SK-N-SH (cell line): ENCODE measurements at regions not wholly inside any gene's neighbourhood (a gene's known extent, or its start where the extent isn't known, plus 50 kb on each side); places are given as distances from the start of the nearest gene placed in this dataset.

Experiments
- CTCF ChIA-PET: fragments of 300-600, 350-600 bp; formaldehyde crosslinking; extraction: SDS; loops from one replicate; lab custom pipeline; 2021; lab: Yijun Ruan, JAX
- POLR2A ChIA-PET: fragments of 350-600 bp; sonication (Branson Sonifier 250); formaldehyde crosslinking; extraction: SDS; loops from one replicate; lab custom pipeline; 2020; ENCODE audit warnings: antibody characterized with exemption, inconsistent platforms; lab: Yijun Ruan, JAX
- DNase-seq: peaks from one replicate; pipeline ENCODE4 v3.0.0; 2012
- H2AFZ ChIP-seq: fragments of 200-600 bp; sonication (generic); 2 replicates; pipeline ENCODE4 v1.8.1; 2016; ENCODE audit warnings: antibody characterized with exemption, mild to moderate bottlenecking, low read depth
- H3F3A ChIP-seq: fragments of 200-600 bp; sonication (generic); replicated peaks from 2 replicates; pipeline ENCODE3; 2016; ENCODE audit warnings: antibody characterized with exemption, mild to moderate bottlenecking; ENCODE audit not compliant: insufficient read depth
- H3K27ac ChIP-seq, 2 experiments: fragments of 200-500 bp in 1 of 2; fragments of 200-600 bp in 1 of 2; sonication (Bioruptor generic) in 1 of 2; sonication (generic), shearing (Covaris generic) in 1 of 2; 2 replicates each; pipeline versions ENCODE4 v1.5.1 to v1.6.1; 2014 to 2016; ENCODE audit warnings: low read depth in 2 of 2, inconsistent platforms in 1 of 2, low read length in 1 of 2, mild to moderate bottlenecking in 1 of 2, mixed read lengths in 1 of 2
- H3K27me3 ChIP-seq: fragments of 200-600 bp; sonication (generic), shearing (Covaris generic); 2 replicates; pipeline ENCODE4 v1.6.1; 2016; ENCODE audit warnings: mixed run types; ENCODE audit not compliant: insufficient read depth
- H3K36me3 ChIP-seq, 2 experiments: fragments of 200-500 bp in 1 of 2; fragments of 200-600 bp in 1 of 2; sonication (Bioruptor generic) in 1 of 2; sonication (generic) in 1 of 2; replicated peaks in 1 of 2; 2 replicates each; pipeline versions ENCODE3 to v1.5.1; 2014 to 2016; ENCODE audit warnings: low read length in 1 of 2, mild to moderate bottlenecking in 1 of 2; ENCODE audit not compliant: insufficient read depth in 2 of 2, control insufficient read depth in 1 of 2
- H3K4me1 ChIP-seq, 2 experiments: fragments of 200-500 bp in 1 of 2; fragments of 200-600 bp in 1 of 2; sonication (Bioruptor generic) in 1 of 2; sonication (generic), shearing (Covaris generic) in 1 of 2; 2 replicates each; pipeline versions ENCODE4 v1.5.1 to v1.6.1; 2014 to 2016; ENCODE audit warnings: low read depth in 1 of 2, low read length in 1 of 2, mixed run types in 1 of 2; ENCODE audit not compliant: insufficient read depth in 2 of 2, control insufficient read depth in 1 of 2
- H3K4me2 ChIP-seq: fragments of 200-600 bp; sonication (generic), shearing (Covaris generic); 2 replicates; pipeline ENCODE4 v1.6.1; 2017; ENCODE audit warnings: mixed run types
- H3K4me3 ChIP-seq, 2 experiments: fragments of 200-500 bp in 1 of 2; fragments of 200-600 bp in 1 of 2; sonication (Bioruptor generic) in 1 of 2; sonication (generic), shearing (Covaris generic) in 1 of 2; 2 replicates each; pipeline versions ENCODE4 v1.5.1 to v1.8.1; 2014 to 2016; ENCODE audit warnings: low read depth in 2 of 2, inconsistent platforms in 1 of 2, low read length in 1 of 2, mild to moderate bottlenecking in 1 of 2, mixed read lengths in 1 of 2, moderate library complexity in 1 of 2
- H3K79me2 ChIP-seq: fragments of 200-600 bp; sonication (generic); 2 replicates; pipeline ENCODE4 v1.8.1; 2017; ENCODE audit warnings: mild to moderate bottlenecking; ENCODE audit not compliant: insufficient read depth
- H3K9ac ChIP-seq: fragments of 200-600 bp; sonication (generic); 2 replicates; pipeline ENCODE4 v1.6.1; 2017; ENCODE audit warnings: mixed run types
- H3K9me2 ChIP-seq: fragments of 200-600 bp; sonication (generic); 2 replicates; pipeline ENCODE4 v1.6.1; 2017; ENCODE audit warnings: mixed run types
- H3K9me3 ChIP-seq: fragments of 200-600 bp; sonication (generic); 2 replicates; pipeline ENCODE4 v1.6.1; 2017; ENCODE audit warnings: mixed run types, mild to moderate bottlenecking, moderate library complexity
- H4K20me1 ChIP-seq: fragments of 200-600 bp; sonication (generic); 2 replicates; pipeline ENCODE4 v1.6.1; 2017; ENCODE audit warnings: mild to moderate bottlenecking, mixed run types; ENCODE audit not compliant: insufficient read depth
- CHD2 ChIP-seq: fragments of 150-350 bp; IDR thresholded peaks from 2 replicates; pipeline ENCODE4 v1.6.1; 2018; ENCODE audit warnings: low read length; ENCODE audit not compliant: partially characterized antibody
- CTCF ChIP-seq: fragments of 200-600 bp; sonication (generic); IDR thresholded peaks from 2 replicates; pipeline ENCODE4 v1.6.1; 2017; ENCODE audit warnings: antibody characterized with exemption, mild to moderate bottlenecking, moderate library complexity
- EP300 ChIP-seq, 2 experiments: IDR thresholded peaks; 2 replicates each; pipeline versions ENCODE4 v1.4.0 to v1.6.1; 2012; ENCODE audit warnings: borderline replicate concordance in 1 of 2, low read depth in 1 of 2, low read length in 1 of 2
- FOXJ3 ChIP-seq: sonication (generic); formaldehyde crosslinking; IDR thresholded peaks from 2 replicates; pipeline ENCODE4 v1.5.1; 2020; ENCODE audit warnings: mild to moderate bottlenecking, missing genetic modification reagents
- GABPA ChIP-seq: IDR thresholded peaks from 2 replicates; pipeline ENCODE4 v1.4.0; 2012; ENCODE audit warnings: low read depth, mild to moderate bottlenecking
- JUND ChIP-seq: IDR thresholded peaks from 2 replicates; pipeline ENCODE4 v1.4.0; 2012
- MAX ChIP-seq: IDR thresholded peaks from 2 replicates; pipeline ENCODE4 v1.4.0; 2012; ENCODE audit warnings: low read depth
- NFIC ChIP-seq: IDR thresholded peaks from 2 replicates; pipeline ENCODE4 v1.4.0; 2012; ENCODE audit warnings: borderline replicate concordance
- NRF1 ChIP-seq: IDR thresholded peaks from 2 replicates; pipeline ENCODE4 v1.6.1; 2012; ENCODE audit warnings: low read depth, mild to moderate bottlenecking, low read length
- PBX3 ChIP-seq: IDR thresholded peaks from 2 replicates; pipeline ENCODE4; 2012
- POLR2AphosphoS5 ChIP-seq: IDR thresholded peaks from 2 replicates; pipeline ENCODE4 v1.6.1; 2012; ENCODE audit warnings: low read depth, low read length
- RCOR1 ChIP-seq: fragments of 150-350 bp; IDR thresholded peaks from 2 replicates; pipeline ENCODE4 v1.6.1; 2017; ENCODE audit warnings: antibody characterized with exemption, low read length
- RFX5 ChIP-seq: IDR thresholded peaks from 2 replicates; pipeline ENCODE4 v1.6.1; 2012; ENCODE audit warnings: mild to moderate bottlenecking, improper control_type of control experiment, low read length
- RXRA ChIP-seq: IDR thresholded peaks from 2 replicates; pipeline ENCODE4 v1.4.0; 2012; ENCODE audit warnings: low read depth, mild to moderate bottlenecking, borderline replicate concordance
- SIN3A ChIP-seq: IDR thresholded peaks from 2 replicates; pipeline ENCODE4 v1.6.1; 2012; ENCODE audit warnings: low read depth, mild to moderate bottlenecking, low read length, moderate library complexity, borderline replicate concordance
- TEAD4 ChIP-seq: IDR thresholded peaks from 2 replicates; pipeline ENCODE4 v1.4.0; 2012; ENCODE audit warnings: mild to moderate bottlenecking, borderline replicate concordance; ENCODE audit not compliant: insufficient read depth
- YY1 ChIP-seq: IDR thresholded peaks from 2 replicates; pipeline ENCODE4 v1.4.0; 2012; ENCODE audit warnings: low read depth, mild to moderate bottlenecking
- ZBTB33 ChIP-seq: IDR thresholded peaks from 2 replicates; pipeline ENCODE4 v1.4.0; 2012; ENCODE audit warnings: low read depth, borderline replicate concordance
- WGBS: methylation state at CpG from one replicate; pipeline ENCODE4 v1.1.6; 2017; ENCODE audit warnings: low lambda C conversion rate; 5-methylcytosine and 5-hydroxymethylcytosine counted together

GRCh38 chr22:25399649-25400151 lies 164.8 kb upstream of the GRK3 start:
- no peaks in the 10 kb centered on the region for H3K9me3 ChIP-seq
- H2AFZ ChIP-seq = no peak overlapping the region
- no peak for DNase-seq
- no peaks in the 10 kb centered on the region for H3K9me2 ChIP-seq
- H3K4me3 ChIP-seq = no peak overlapping the region
- CTCF ChIA-PET = no interaction called here
- H3K36me3 ChIP-seq = no peaks in the 10 kb centered on the region
- H3K27ac ChIP-seq = no peak overlapping the region; a peak in 1 of 4 replicates
- POLR2A ChIA-PET = no interaction called here
- peaks cover 5 to 34% of the 10 kb centered on the region in 2 experiments; a peak in 1 of 4 replicates for H3K4me1 ChIP-seq
- peaks cover 18% of the 10 kb centered on the region for H3K79me2 ChIP-seq
- TF ChIP-seq GABPA (no peak), FOXJ3 (CRISPR knock-in tag) (no peak), SIN3A (no peak), RXRA (no peak), ZBTB33 (no peak), EP300 (IDR thresholded peaks at IDR 0.05; ENCODE audit: borderline replicate concordance in 1 of 2, low read depth in 1 of 2, low read length in 1 of 2) (no peak), TEAD4 (no peak), POLR2AphosphoS5 (no peak), RCOR1 (no peak)
- peaks cover 9% of the 10 kb centered on the region; the same call in 1 of the 2 replicates for H4K20me1 ChIP-seq
- 100% methylated on average over 5 of the region's 12 CpGs for WGBS
- H3K27me3 ChIP-seq = no peaks in the 10 kb centered on the region
- no peak overlapping the region for H3K4me2 ChIP-seq
- H3F3A ChIP-seq = no peaks in the 10 kb centered on the region
- H3K9ac ChIP-seq = no peak overlapping the region

- Histone ChIP-seq H3K9ac (no peak overlapping the region), H3K4me2 (no peak overlapping the region), H3K36me3 (no peaks in the 10 kb centered on the region), H4K20me1 (peaks cover 9% of the 10 kb centered on the region; the same call in 1 of the 2 replicates), H3K27ac (no peak overlapping the region; a peak in 1 of 4 replicates)
- POLR2A ChIA-PET = no interaction called here
- no peak for TF ChIP-seq YY1
- TF ChIP-seq JUND = no peak
- TF ChIP-seq CTCF = no peak
- no peak for TF ChIP-seq POLR2AphosphoS5
- no peak for TF ChIP-seq CHD2
- TF ChIP-seq ZBTB33 = no peak
- TF ChIP-seq TEAD4 = no peak
- TF ChIP-seq NRF1 = no peak
- no peak for TF ChIP-seq PBX3
- no peak for TF ChIP-seq MAX
- TF ChIP-seq NFIC = no peak
- no peak for TF ChIP-seq RFX5
- TF ChIP-seq, all 33 proteins: peak for 0
- Histone ChIP-seq H2AFZ (no peak overlapping the region), H3K9me3 (no peaks in the 10 kb centered on the region), H3K4me1 (peaks cover 5 to 31% of the 10 kb centered on the region in 2 experiments; a peak in 1 of 4 replicates), H3K27me3 (no peaks in the 10 kb centered on the region), H3F3A (no peaks in the 10 kb centered on the region), H3K9me2 (no peaks in the 10 kb centered on the region), H3K4me3 (no peak overlapping the region), H3K79me2 (peaks cover 18% of the 10 kb centered on the region)
- no peak for DNase-seq
- CTCF ChIA-PET = no interaction called here
- WGBS = 93% methylated on average over 3 of the region's 6 CpGs
Observed at GRCh38 chr22:25402160-25402500, 162.3 kb upstream of the GRK3 start.
